ENCODE measurements at regions not wholly inside any gene's neighbourhood (a gene's known extent, or its start where the extent isn't known, plus 50 kb on each side); places are given as distances from the start of the nearest gene placed in this dataset.
A peak's percentile ranks its signal among the peaks of the same experiment; 100 is the strongest.

DNA sequence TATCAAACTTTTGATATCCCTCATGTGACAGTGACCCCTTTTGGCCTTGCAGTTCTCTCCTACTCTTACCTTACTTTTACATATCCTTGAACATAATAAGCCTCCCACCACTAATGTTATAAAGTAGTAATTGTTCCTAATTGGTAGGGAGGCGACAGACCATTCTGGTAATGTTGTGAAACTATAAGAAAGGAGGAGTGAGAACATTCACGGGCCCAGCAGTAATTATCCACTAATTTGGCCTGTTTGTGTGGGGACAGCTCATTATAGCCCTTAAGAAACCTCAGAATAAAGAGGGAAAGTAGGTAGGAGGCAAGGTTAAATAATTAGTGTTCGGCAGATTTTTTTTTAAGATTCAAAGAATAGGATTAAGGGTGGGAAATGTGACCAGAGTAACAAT, 1046.5 kb upstream of the ARRDC3 start:
- Histone ChIP-seq H3K4me3 (ENCODE audit: low read depth, low read length) (no peak overlapping the region), H3K4me1 (ENCODE audit: control insufficient read depth, insufficient read depth, low read length) (no peaks in the 10 kb centered on the region), H3K27me3 (ENCODE audit: control insufficient read depth, insufficient read depth, low read length) (no peaks in the 10 kb centered on the region), H3K27ac (ENCODE audit: low read depth, low read length) (no peak overlapping the region), H3K36me3 (ENCODE audit: control insufficient read depth, insufficient read depth, low read length) (no peaks in the 10 kb centered on the region), H3K9me3 (ENCODE audit: control insufficient read depth, insufficient read depth, low read length) (peaks cover 3% of the 10 kb centered on the region)
- DNase-seq (ENCODE audit: low read depth in 4 of 6, low spot score in 6 of 6) = peak in 2 of 6 donors; percentile 19 to 39
- WGBS (ENCODE audit: insufficient coverage) = 22% methylated on average over 1 of the region's 3 CpGs

- H3K27me3 ChIP-seq (ENCODE audit: control insufficient read depth, insufficient read depth, low read length) = no peaks in the 10 kb centered on the region
- H3K36me3 ChIP-seq (ENCODE audit: control insufficient read depth, insufficient read depth, low read length) = no peaks in the 10 kb centered on the region
- no peak overlapping the region for H3K27ac ChIP-seq (ENCODE audit: low read depth, low read length)
- DNase-seq (ENCODE audit: low read depth in 4 of 6, low spot score in 6 of 6) = no peak
- H3K9me3 ChIP-seq (ENCODE audit: control insufficient read depth, insufficient read depth, low read length) = no peaks in the 10 kb centered on the region
- 93% methylated on average over 3 of the region's 4 CpGs for WGBS (ENCODE audit: insufficient coverage)
- no peaks in the 10 kb centered on the region for H3K4me1 ChIP-seq (ENCODE audit: control insufficient read depth, insufficient read depth, low read length)
- no peak overlapping the region for H3K4me3 ChIP-seq (ENCODE audit: low read depth, low read length)
Observed at GRCh38 chr5:92428415-92428814, 1045.3 kb upstream of the ARRDC3 start.

DNA sequence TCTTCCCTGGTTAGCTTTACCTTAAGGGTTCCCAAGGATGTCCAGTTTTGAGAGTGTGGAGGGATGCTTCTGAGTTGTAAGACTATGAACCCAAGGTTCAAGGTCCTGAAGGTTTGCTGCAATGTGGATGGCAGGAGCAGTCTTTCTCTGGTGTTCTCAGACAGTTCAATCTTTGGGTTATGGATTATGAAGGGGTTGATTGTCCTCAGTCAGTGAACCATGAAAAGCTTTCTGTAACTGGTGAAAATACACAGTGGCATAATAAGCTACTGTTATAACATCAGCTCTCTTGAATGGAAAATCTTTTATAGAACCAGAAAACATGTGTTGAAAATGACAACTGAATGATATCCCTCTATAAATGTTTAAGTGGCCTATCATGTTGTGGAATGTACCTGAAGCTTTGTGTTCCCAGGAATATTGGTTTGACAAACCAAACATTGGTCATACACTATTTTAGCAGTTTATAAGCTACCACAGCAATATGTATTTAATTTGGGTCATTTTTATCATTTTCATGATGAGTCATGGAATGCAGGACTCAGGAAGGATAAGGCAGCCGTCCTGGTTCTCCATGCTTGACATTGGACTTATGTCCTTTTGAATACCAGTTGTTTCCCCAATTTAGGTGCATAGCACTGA, 1041.8 kb upstream of the ARRDC3 start:
- no peak overlapping the region for H3K4me3 ChIP-seq (ENCODE audit: low read depth, low read length)
- no peaks in the 10 kb centered on the region for H3K27me3 ChIP-seq (ENCODE audit: control insufficient read depth, insufficient read depth, low read length)
- WGBS (ENCODE audit: insufficient coverage) = 86% methylated on average over 1 of the region's 1 CpG
- H3K27ac ChIP-seq (ENCODE audit: low read depth, low read length) = no peak overlapping the region
- peaks cover 4% of the 10 kb centered on the region for H3K9me3 ChIP-seq (ENCODE audit: control insufficient read depth, insufficient read depth, low read length)
- H3K4me1 ChIP-seq (ENCODE audit: control insufficient read depth, insufficient read depth, low read length) = no peaks in the 10 kb centered on the region
- DNase-seq (ENCODE audit: low read depth in 4 of 6, low spot score in 6 of 6) = no peak
- no peaks in the 10 kb centered on the region for H3K36me3 ChIP-seq (ENCODE audit: control insufficient read depth, insufficient read depth, low read length)

DNA sequence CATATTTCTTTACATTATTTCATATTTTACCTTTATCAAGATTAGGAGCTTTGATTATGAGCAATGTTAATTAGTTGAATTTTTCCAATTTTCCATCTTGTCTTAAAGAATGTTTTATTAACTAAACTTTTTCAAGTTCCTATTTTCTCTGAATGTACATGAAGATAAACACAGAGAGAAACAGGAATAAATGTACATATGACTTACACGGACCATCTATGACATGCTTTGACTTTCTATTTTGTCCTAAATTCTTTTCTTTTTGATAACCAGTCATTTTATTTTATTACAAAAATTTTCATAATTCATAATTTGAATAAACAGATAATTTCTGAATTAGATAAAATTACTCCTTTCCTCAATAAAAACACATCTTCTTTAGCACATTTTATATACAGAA, 1038.8 kb upstream of the ARRDC3 start:
- no peak for DNase-seq (ENCODE audit: low read depth in 4 of 6, low spot score in 6 of 6)
- no peaks in the 10 kb centered on the region for H3K27me3 ChIP-seq (ENCODE audit: control insufficient read depth, insufficient read depth, low read length)
- peaks cover 4% of the 10 kb centered on the region for H3K9me3 ChIP-seq (ENCODE audit: control insufficient read depth, insufficient read depth, low read length)
- no peaks in the 10 kb centered on the region for H3K36me3 ChIP-seq (ENCODE audit: control insufficient read depth, insufficient read depth, low read length)
- H3K4me3 ChIP-seq (ENCODE audit: low read depth, low read length) = no peak overlapping the region
- H3K4me1 ChIP-seq (ENCODE audit: control insufficient read depth, insufficient read depth, low read length) = no peaks in the 10 kb centered on the region
- WGBS (ENCODE audit: insufficient coverage) = no CpG with 5 or more reads among the region's 1 CpG
- H3K27ac ChIP-seq (ENCODE audit: low read depth, low read length) = no peak overlapping the region

- no peak overlapping the region for H3K27ac ChIP-seq (ENCODE audit: low read depth, low read length)
- no peak for DNase-seq (ENCODE audit: low read depth in 4 of 6, low spot score in 6 of 6)
- peaks cover 4% of the 10 kb centered on the region for H3K9me3 ChIP-seq (ENCODE audit: control insufficient read depth, insufficient read depth, low read length)
- H3K27me3 ChIP-seq (ENCODE audit: control insufficient read depth, insufficient read depth, low read length) = no peaks in the 10 kb centered on the region
- H3K4me1 ChIP-seq (ENCODE audit: control insufficient read depth, insufficient read depth, low read length) = no peaks in the 10 kb centered on the region
- H3K36me3 ChIP-seq (ENCODE audit: control insufficient read depth, insufficient read depth, low read length) = no peaks in the 10 kb centered on the region
- no peak overlapping the region for H3K4me3 ChIP-seq (ENCODE audit: low read depth, low read length)
Observed at GRCh38 chr5:92421196-92421595, 1038.1 kb upstream of the ARRDC3 start.

DNA sequence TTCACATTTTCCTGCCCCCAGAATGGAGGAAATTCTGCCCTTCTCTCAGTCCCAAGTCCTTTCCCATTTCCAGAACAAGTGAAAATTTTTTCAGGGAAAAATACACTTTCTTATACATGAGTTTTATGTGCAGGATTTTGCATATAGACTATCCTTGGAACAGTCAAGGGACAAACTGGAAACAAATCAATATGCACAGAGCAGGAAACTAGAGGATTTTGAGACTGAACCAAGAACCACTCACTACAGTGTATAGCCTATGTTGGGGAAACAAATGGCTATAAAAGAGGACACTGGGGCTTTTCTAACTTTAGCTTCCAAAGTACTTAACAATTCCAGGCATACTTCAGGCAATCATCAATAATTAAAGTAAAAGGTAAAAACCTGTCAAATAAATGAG, 1036.1 kb upstream of the ARRDC3 start:
- DNase-seq (ENCODE audit: low read depth in 4 of 6, low spot score in 6 of 6) = no peak
- Histone ChIP-seq H3K27ac (ENCODE audit: low read depth, low read length) (no peak overlapping the region), H3K36me3 (ENCODE audit: control insufficient read depth, insufficient read depth, low read length) (no peaks in the 10 kb centered on the region), H3K4me1 (ENCODE audit: control insufficient read depth, insufficient read depth, low read length) (no peaks in the 10 kb centered on the region), H3K9me3 (ENCODE audit: control insufficient read depth, insufficient read depth, low read length) (peaks cover 4% of the 10 kb centered on the region), H3K4me3 (ENCODE audit: low read depth, low read length) (no peak overlapping the region), H3K27me3 (ENCODE audit: control insufficient read depth, insufficient read depth, low read length) (no peaks in the 10 kb centered on the region)

DNA sequence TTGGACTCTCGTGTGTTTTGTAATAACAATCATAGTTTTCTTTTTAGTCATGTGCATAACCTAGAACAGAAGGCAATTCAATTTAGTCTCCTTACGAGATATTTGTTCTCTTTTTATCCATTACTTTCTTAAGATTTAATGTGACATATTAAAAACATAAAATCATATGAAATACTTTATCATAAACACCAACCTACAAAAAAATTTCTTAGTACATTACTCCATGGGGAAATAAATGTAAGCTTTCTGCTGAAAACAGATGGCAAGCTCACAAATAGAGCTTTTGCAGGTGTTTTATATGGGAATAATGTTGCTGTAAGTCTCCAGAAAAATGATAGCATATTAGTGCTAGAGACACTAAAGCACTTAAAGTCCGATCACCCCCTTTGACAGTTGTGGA, 1035.2 kb upstream of the ARRDC3 start:
- WGBS (ENCODE audit: insufficient coverage) = 100% methylated on average over 1 of the region's 3 CpGs
- Histone ChIP-seq H3K4me3 (ENCODE audit: low read depth, low read length) (no peak overlapping the region), H3K36me3 (ENCODE audit: control insufficient read depth, insufficient read depth, low read length) (no peaks in the 10 kb centered on the region), H3K4me1 (ENCODE audit: control insufficient read depth, insufficient read depth, low read length) (no peaks in the 10 kb centered on the region), H3K27ac (ENCODE audit: low read depth, low read length) (no peak overlapping the region), H3K9me3 (ENCODE audit: control insufficient read depth, insufficient read depth, low read length) (peaks cover 4% of the 10 kb centered on the region), H3K27me3 (ENCODE audit: control insufficient read depth, insufficient read depth, low read length) (no peaks in the 10 kb centered on the region)
- peak in 1 of 6 donors; percentile 9 for DNase-seq (ENCODE audit: low read depth in 4 of 6, low spot score in 6 of 6)

DNA sequence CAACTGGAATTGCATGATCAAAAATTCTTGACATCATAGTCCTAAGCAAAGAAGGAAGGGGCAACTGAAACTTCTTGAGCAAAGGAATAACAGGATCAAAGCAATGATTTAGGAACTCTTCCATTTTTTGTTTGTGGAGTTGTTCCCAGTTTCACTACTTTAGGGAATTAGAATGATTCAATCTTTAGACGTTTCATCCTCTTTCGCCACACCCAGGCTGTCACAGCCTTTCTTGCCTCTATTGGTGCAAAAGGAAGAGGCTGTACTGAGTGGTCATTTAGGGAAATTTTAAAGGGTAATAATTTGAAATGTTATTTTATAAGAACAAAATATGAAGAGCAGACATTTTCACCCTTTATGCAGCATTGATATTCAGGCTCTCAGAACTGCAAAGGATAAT, 1026.0 kb upstream of the ARRDC3 start:
- no peak for DNase-seq (ENCODE audit: low read depth in 4 of 6, low spot score in 6 of 6)
- no CpG with 5 or more reads among the region's 2 CpGs for WGBS (ENCODE audit: insufficient coverage)

DNA sequence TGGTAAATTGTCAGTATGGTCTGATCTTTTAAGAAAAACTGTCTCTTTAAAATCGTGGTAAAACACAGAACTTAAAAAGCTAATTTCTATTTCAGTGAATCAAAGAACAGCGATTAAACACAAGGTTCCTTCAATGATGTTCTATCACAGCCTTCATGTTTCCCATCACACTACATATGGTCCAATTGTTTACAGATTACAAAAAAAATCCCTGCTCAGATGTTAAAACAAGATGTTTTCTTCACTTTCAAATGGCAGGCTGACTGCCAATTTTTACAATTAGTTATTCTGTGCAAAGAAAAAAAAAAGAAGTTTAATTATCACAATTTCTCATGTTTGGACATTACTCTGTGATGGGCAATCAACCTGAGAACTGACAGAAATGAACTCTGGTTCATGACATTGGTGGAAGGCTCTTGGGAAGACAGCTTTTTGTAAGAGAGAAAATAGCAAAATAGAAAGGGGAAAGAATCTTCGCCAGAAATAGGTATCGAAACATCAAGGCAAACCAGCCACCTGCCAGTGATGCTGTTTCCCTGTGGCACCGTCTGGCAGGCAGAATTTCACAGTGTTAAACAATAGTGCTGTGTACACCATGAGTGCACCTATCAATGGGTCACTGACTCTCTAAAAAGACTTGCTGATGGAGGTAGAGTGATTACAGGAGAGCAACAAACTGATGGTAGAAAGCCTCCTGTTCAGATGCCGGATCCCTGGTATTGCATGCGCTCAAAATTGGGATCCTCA, 1020.0 kb upstream of the ARRDC3 start:
- Histone ChIP-seq H3K4me3 (ENCODE audit: low read depth, low read length) (no peak overlapping the region), H3K27me3 (ENCODE audit: control insufficient read depth, insufficient read depth, low read length) (no peaks in the 10 kb centered on the region), H3K27ac (ENCODE audit: low read depth, low read length) (no peak overlapping the region), H3K9me3 (ENCODE audit: control insufficient read depth, insufficient read depth, low read length) (no peaks in the 10 kb centered on the region), H3K4me1 (ENCODE audit: control insufficient read depth, insufficient read depth, low read length) (no peaks in the 10 kb centered on the region), H3K36me3 (ENCODE audit: control insufficient read depth, insufficient read depth, low read length) (no peaks in the 10 kb centered on the region)
- 72% methylated on average over 5 of the region's 7 CpGs for WGBS (ENCODE audit: insufficient coverage)
- DNase-seq (ENCODE audit: low read depth in 4 of 6, low spot score in 6 of 6) = peak in 2 of 6 donors; percentile 19 to 67

More for the DNA sequence above, 1026.0 kb upstream of the ARRDC3 start:
- Histone ChIP-seq H3K27ac (ENCODE audit: low read depth, low read length) (no peak overlapping the region), H3K4me3 (ENCODE audit: low read depth, low read length) (no peak overlapping the region), H3K27me3 (ENCODE audit: control insufficient read depth, insufficient read depth, low read length) (no peaks in the 10 kb centered on the region), H3K36me3 (ENCODE audit: control insufficient read depth, insufficient read depth, low read length) (no peaks in the 10 kb centered on the region), H3K4me1 (ENCODE audit: control insufficient read depth, insufficient read depth, low read length) (no peaks in the 10 kb centered on the region), H3K9me3 (ENCODE audit: control insufficient read depth, insufficient read depth, low read length) (no peaks in the 10 kb centered on the region)

DNA sequence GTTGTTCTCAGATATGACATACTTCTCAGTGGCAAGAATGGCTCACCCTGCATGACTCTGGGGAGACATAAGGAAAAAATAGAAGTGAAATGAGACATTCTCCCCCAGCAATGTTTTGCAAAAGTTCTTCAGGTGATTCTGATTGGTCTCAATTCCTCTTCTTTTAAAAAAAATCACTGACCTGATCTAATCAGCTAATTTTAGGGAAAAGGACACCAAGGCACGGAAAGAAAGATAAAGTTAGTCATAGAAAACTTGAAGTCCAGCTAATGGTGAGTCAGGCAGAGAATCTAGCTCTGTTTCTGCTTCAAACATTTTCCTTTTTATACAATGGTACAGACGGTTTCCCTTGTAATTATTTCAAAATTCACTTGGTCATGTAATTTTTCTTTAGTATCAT, 1018.9 kb upstream of the ARRDC3 start:
- no CpG with 5 or more reads among the region's 2 CpGs for WGBS (ENCODE audit: insufficient coverage)
- Histone ChIP-seq H3K4me3 (ENCODE audit: low read depth, low read length) (no peak overlapping the region), H3K27me3 (ENCODE audit: control insufficient read depth, insufficient read depth, low read length) (no peaks in the 10 kb centered on the region), H3K27ac (ENCODE audit: low read depth, low read length) (no peak overlapping the region), H3K4me1 (ENCODE audit: control insufficient read depth, insufficient read depth, low read length) (no peaks in the 10 kb centered on the region), H3K9me3 (ENCODE audit: control insufficient read depth, insufficient read depth, low read length) (no peaks in the 10 kb centered on the region), H3K36me3 (ENCODE audit: control insufficient read depth, insufficient read depth, low read length) (no peaks in the 10 kb centered on the region)
- no peak for DNase-seq (ENCODE audit: low read depth in 4 of 6, low spot score in 6 of 6)
